HepG2 (cell line): ENCODE measurements at regions not wholly inside any gene's neighbourhood (a gene's known extent, or its start where the extent isn't known, plus 50 kb on each side); places are given as distances from the start of the nearest gene placed in this dataset.

ENCODE experiments used
- ATAC-seq: fragments of 200-7000 bp; cut with Tn5 transposase; 3 replicates; pipeline ENCODE4 v1.9.1; 2020; ENCODE audit warnings: mild to moderate bottlenecking, moderate library complexity
- BruUV-seq: library from RNA; stranded (reverse); fragments of 400-500 nt; replicated peaks from 2 replicates; lab custom pipeline; 2021; lab: Mats Ljungman, UMichigan
- CTCF ChIA-PET: fragments of 300-600 bp; formaldehyde crosslinking; extraction: SDS; loops from one replicate; lab custom pipeline; 2021; ENCODE audit warnings: low total read pairs, inconsistent platforms, low intra/inter-chr PET ratio; lab: Yijun Ruan, JAX
- POLR2A ChIA-PET: fragments of 350-600 bp; sonication (Branson Sonifier 250); formaldehyde crosslinking; loops from one replicate; lab custom pipeline; 2020; ENCODE audit warnings: antibody characterized with exemption, inconsistent platforms; lab: Yijun Ruan, JAX
- DNase-seq: peaks from one replicate; pipeline ENCODE4 v3.0.0-alpha.2; 2015; ENCODE audit warnings: low spot score
- FAIRE-seq: peaks from 3 replicates; lab custom pipeline; 2011; peaks lifted over from hg19 to GRCh38; lab: Jason Lieb, UNC
- H2AFZ ChIP-seq: one replicate; pipeline ENCODE4 v1.6.1; 2011; ENCODE audit warnings: low read length, inconsistent platforms
- H3K27ac ChIP-seq: fragments of 300-600 bp; 3 replicates; pipeline ENCODE4 v1.8.0; 2011; ENCODE audit warnings: mixed run types, mild to moderate bottlenecking, mixed read lengths, low read length, inconsistent platforms; ENCODE audit not compliant: insufficient read depth; ENCODE audit errors: extremely low read length
- H3K27me3 ChIP-seq, 2 experiments: fragments of 200-600 bp in 1 of 2; 2 replicates in 1 of 2; 3 replicates in 1 of 2; pipeline versions ENCODE4 v1.6.0 to v1.8.0; 2011; ENCODE audit warnings: low read length in 2 of 2, mild to moderate bottlenecking in 2 of 2, moderate library complexity in 2 of 2, inconsistent platforms in 1 of 2; ENCODE audit not compliant: insufficient read depth in 2 of 2, control insufficient read depth in 1 of 2
- H3K36me3 ChIP-seq, 2 experiments: fragments of 200-600 bp in 1 of 2; replicated peaks in 1 of 2; 2 replicates in 1 of 2; 3 replicates in 1 of 2; pipeline versions ENCODE4 v1.5.1 to v1.8.0; 2011; ENCODE audit warnings: low read length in 2 of 2, inconsistent platforms in 1 of 2; ENCODE audit not compliant: insufficient read depth in 2 of 2, control insufficient read depth in 1 of 2
- H3K4me1 ChIP-seq: 2 replicates; pipeline ENCODE4 v1.5.1; 2012; ENCODE audit warnings: low read length, inconsistent platforms; ENCODE audit not compliant: insufficient read depth
- H3K4me2 ChIP-seq: 2 replicates; pipeline ENCODE4 v1.6.0; 2011; ENCODE audit warnings: low read depth, low read length, inconsistent platforms
- H3K4me3 ChIP-seq, 3 experiments: fragments of 200-600 bp in 1 of 3; sonication (generic), shearing (Covaris generic) in 1 of 3; replicated peaks in 1 of 3; 2 replicates each; pipeline ENCODE4 v1.5.1; 2011 to 2016; ENCODE audit warnings: low read length in 3 of 3, inconsistent platforms in 2 of 3, low read depth in 2 of 3, mild to moderate bottlenecking in 2 of 3, control low read depth in 1 of 3, mixed read lengths in 1 of 3; ENCODE audit not compliant: insufficient read depth in 1 of 3
- H3K79me2 ChIP-seq: one replicate; pipeline ENCODE4 v1.6.1; 2011; ENCODE audit warnings: low read length, inconsistent platforms; ENCODE audit not compliant: insufficient read depth
- H3K9ac ChIP-seq: 2 replicates; pipeline ENCODE4 v1.6.0; 2011; ENCODE audit warnings: mild to moderate bottlenecking, low read depth, low read length, inconsistent platforms; ENCODE audit not compliant: insufficient read depth
- H3K9me3 ChIP-seq: 2 replicates; pipeline ENCODE4 v1.5.1; 2012; ENCODE audit warnings: mild to moderate bottlenecking, low read length
- H4K20me1 ChIP-seq: 2 replicates; pipeline ENCODE4 v1.6.0; 2011; ENCODE audit warnings: inconsistent platforms, mild to moderate bottlenecking, low read length, moderate library complexity; ENCODE audit not compliant: insufficient read depth
- CHD4 ChIP-seq: fragments of 200-600 bp; sonication (generic); IDR thresholded peaks from 2 replicates; pipeline ENCODE4 v1.7.0; 2017; ENCODE audit warnings: mild to moderate bottlenecking, low read length, borderline replicate concordance
- GABPA ChIP-seq, 2 experiments: IDR thresholded peaks; 2 replicates each; pipeline ENCODE4 v1.6.1; 2011 to 2016; ENCODE audit warnings: low read depth in 2 of 2, low read length in 1 of 2, missing biosample characterization in 1 of 2, missing genetic modification characterization in 1 of 2
- ISX ChIP-seq: sonication (generic); formaldehyde crosslinking; conservative IDR thresholded peaks from 2 replicates; pipeline ENCODE4 v1.5.0; 2020; ENCODE audit warnings: missing genetic modification reagents
- KAT7 ChIP-seq: IDR thresholded peaks from 2 replicates; pipeline ENCODE4 v1.6.1; 2018; ENCODE audit warnings: borderline replicate concordance, missing compliant biosample characterization
- KLF6 ChIP-seq: IDR thresholded peaks from 2 replicates; pipeline ENCODE4 v1.8.0; 2016; ENCODE audit warnings: missing biosample characterization, missing genetic modification reagents
- REPIN1 ChIP-seq: sonication (generic); formaldehyde crosslinking; IDR thresholded peaks from 2 replicates; pipeline ENCODE4 v1.8.0; 2022; ENCODE audit warnings: missing genetic modification reagents, low read depth, mild to moderate bottlenecking, borderline replicate concordance
- STAT6 ChIP-seq: sonication (generic); formaldehyde crosslinking; IDR thresholded peaks from 2 replicates; pipeline ENCODE4 v1.4.0; 2020; ENCODE audit warnings: missing genetic modification reagents, mild to moderate bottlenecking, borderline replicate concordance
- ZNF276 ChIP-seq: sonication (generic); formaldehyde crosslinking; IDR thresholded peaks from 2 replicates; pipeline ENCODE4 v1.4.0; 2020; ENCODE audit warnings: mild to moderate bottlenecking, low read depth, missing genetic modification reagents
- ZNF317 ChIP-seq: sonication (generic); formaldehyde crosslinking; IDR thresholded peaks from 2 replicates; pipeline ENCODE4 v1.5.0; 2020; ENCODE audit warnings: mild to moderate bottlenecking, missing genetic modification reagents
- ZNF501 ChIP-seq: sonication (generic); formaldehyde crosslinking; IDR thresholded peaks from 2 replicates; pipeline ENCODE4 v1.5.1; 2020; ENCODE audit warnings: mild to moderate bottlenecking, moderate library complexity, missing genetic modification reagents
- ZNF530 ChIP-seq: sonication (generic); formaldehyde crosslinking; IDR thresholded peaks from 2 replicates; pipeline ENCODE4 v1.5.0; 2020; ENCODE audit warnings: low read depth, mild to moderate bottlenecking, missing genetic modification reagents
- ZNF776 ChIP-seq: sonication (generic); formaldehyde crosslinking; IDR thresholded peaks from 2 replicates; pipeline ENCODE4 v1.4.0; 2020; ENCODE audit warnings: mild to moderate bottlenecking, missing genetic modification reagents
- ZSCAN22 ChIP-seq: sonication (generic); formaldehyde crosslinking; IDR thresholded peaks from 2 replicates; pipeline ENCODE4 v1.4.0; 2020; ENCODE audit warnings: mild to moderate bottlenecking, missing genetic modification reagents
- WGBS: methylation state at CpG from one replicate; pipeline ENCODE4 v1.1.6; 2017; ENCODE audit warnings: low lambda C conversion rate; 5-methylcytosine and 5-hydroxymethylcytosine counted together
- in situ Hi-C: cut with HindIII; loops from 2 replicates; pipeline ENCODE4 v1.10.0; 2017; ENCODE audit warnings: low pct_unique_long_range_greater_than_20kb; ENCODE audit not compliant: extremely low pct_ligation_motif_present
- intact Hi-C: fragments of 100-400 bp; cut with micrococcal nuclease; formaldehyde crosslinking; loops from one replicate; pipeline ENCODE4 v1.10.0; 2022; ENCODE audit not compliant: unreplicated experiment

- ChIA-PET POLR2A (no interaction called here), CTCF (no interaction called here)
- BruUV-seq: no TSS peak
- in situ Hi-C loops (no loop called here), intact Hi-C loops (no loop called here)
- no peak for FAIRE-seq
- WGBS: 3% methylated on average over 1 of the region's 1 CpG
- no peak overlapping the region for H3K9ac ChIP-seq
- DNase-seq: no peak
- H3K79me2 ChIP-seq: no peaks in the 10 kb centered on the region
- H3K9me3 ChIP-seq: no peaks in the 10 kb centered on the region
- H3K27ac ChIP-seq: no peak overlapping the region
- no peak for ATAC-seq
- H2AFZ ChIP-seq: no peak overlapping the region
- H3K4me2 ChIP-seq: no peak overlapping the region
- TF ChIP-seq ISX: no peak
- TF ChIP-seq REPIN1 (CRISPR knock-in tag): no peak
- no peak for TF ChIP-seq ZSCAN22 (CRISPR knock-in tag)
- no peak for TF ChIP-seq KAT7 (CRISPR knock-in tag)
- TF ChIP-seq KLF6 (CRISPR knock-in tag): no peak
- TF ChIP-seq CHD4: no peak
- no peaks in the 10 kb centered on the region for H3K4me1 ChIP-seq
- no peaks in the 10 kb centered on the region for H3K27me3 ChIP-seq
- no peak overlapping the region for H3K4me3 ChIP-seq
- no peaks in the 10 kb centered on the region for H4K20me1 ChIP-seq
- no peaks in the 10 kb centered on the region for H3K36me3 ChIP-seq
Measured at GRCh38 chr4:134677209-134677814, 475.7 kb upstream of the PABPC4L start.

- H3K4me2 ChIP-seq: no peak overlapping the region
- H3K27me3 ChIP-seq: no peaks in the 10 kb centered on the region
- H3K79me2 ChIP-seq: no peaks in the 10 kb centered on the region
- H3K9me3 ChIP-seq: no peaks in the 10 kb centered on the region
- H3K9ac ChIP-seq: no peak overlapping the region
- no peaks in the 10 kb centered on the region for H4K20me1 ChIP-seq
- POLR2A ChIA-PET: no interaction called here
- WGBS: 0% methylated on average over 2 of the region's 2 CpGs
- no peaks in the 10 kb centered on the region for H3K4me1 ChIP-seq
- H3K27ac ChIP-seq: no peak overlapping the region
- in situ Hi-C loops (no loop called here), intact Hi-C loops (no loop called here)
- ATAC-seq (no peak), FAIRE-seq (no peak), DNase-seq (no peak)
- CTCF ChIA-PET: no interaction called here
- no peak overlapping the region for H2AFZ ChIP-seq
- BruUV-seq: no TSS peak
- H3K36me3 ChIP-seq: no peaks in the 10 kb centered on the region
- no peak overlapping the region for H3K4me3 ChIP-seq
- TF ChIP-seq ZNF501 (no peak), ZNF317 (CRISPR knock-in tag) (no peak), ZNF776 (CRISPR knock-in tag) (no peak), STAT6 (CRISPR knock-in tag) (no peak), GABPA (IDR thresholded peaks at IDR 0.05; ENCODE audit: low read depth, low read length) (no peak), GABPA (CRISPR knock-in tag; IDR thresholded peaks at IDR 0.05; ENCODE audit: low read depth) (no peak), ZNF530 (CRISPR knock-in tag) (no peak), ZNF276 (no peak)
Measured at GRCh38 chr4:134668237-134668636, 466.6 kb upstream of the PABPC4L start.
